ENCODE measurements at regions not wholly inside any gene's neighbourhood (a gene's known extent, or its start where the extent isn't known, plus 50 kb on each side); places are given as distances from the start of the nearest gene placed in this dataset.

DNA sequence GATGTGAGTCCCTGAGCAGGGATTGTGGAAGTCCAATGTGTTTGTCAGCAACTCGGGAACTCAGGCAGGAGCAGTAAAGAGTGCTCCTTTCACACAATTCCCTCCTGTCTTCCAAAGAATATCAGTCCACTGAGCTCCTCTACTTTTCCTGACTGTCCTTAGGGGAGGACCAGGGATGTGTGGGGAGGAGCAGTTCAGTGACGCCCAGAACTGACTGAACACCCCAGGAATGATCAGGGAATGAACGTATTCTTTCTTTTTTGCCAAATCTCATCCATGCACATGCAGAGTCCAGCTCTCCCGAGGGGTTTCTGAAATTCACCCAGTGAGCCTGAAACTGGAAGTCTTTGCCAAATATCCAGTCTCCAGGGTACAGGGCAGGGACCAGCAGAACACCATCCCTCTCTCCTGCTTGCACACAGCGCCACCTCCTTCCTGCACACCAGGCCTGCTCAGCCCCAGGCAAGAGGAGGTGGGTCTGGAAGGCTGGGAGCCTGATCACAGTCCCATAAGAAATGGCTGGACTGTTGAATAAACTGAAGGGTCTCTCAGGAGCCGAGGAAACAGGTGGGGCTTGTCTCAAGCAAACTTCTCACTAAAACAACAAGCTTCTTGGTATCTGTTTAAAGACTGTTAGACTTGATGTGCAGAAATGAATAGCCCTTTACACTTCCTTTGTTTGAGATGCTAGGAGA lies 294.7 kb downstream of the C7orf25 start:
- no peak for FAIRE-seq

DNA sequence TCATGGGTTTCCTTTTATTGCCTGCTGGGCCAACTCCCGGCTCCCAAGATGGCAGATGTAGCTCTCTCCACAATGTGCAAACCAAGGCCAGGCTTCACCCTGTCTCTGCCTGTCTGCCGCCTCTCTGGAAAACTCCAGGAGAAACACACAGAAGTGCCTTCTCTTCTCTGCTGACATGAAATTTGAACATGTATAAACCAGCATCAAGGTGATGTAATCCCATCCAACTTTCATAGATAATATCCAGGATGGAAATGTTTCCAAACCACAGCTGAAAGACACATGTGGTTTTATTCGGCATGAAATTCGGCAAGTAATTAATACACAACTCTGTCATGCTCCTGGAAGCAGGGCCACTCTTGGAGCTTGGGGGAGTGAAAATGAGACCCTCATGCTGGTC lies 297.2 kb downstream of the C7orf25 start:
- FAIRE-seq: no peak

DNA sequence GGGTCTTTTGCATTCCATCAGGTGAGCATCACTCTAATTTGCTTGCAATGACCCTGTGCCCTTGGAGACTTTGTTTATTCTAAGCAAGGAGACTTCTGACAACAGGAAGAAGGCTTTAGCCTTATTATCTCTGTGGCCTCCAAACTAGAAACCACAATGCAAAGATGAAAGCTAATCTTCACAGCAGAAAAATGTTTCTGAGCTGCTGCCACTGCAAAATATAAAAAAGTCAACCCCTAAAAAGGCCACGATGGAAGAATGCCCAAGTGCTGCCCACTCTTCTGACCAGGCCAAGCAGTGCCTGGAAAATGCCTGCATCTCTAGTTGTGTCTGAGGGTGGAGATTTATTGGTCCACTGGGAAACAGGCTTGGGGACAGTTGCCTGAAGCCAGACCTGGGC lies 299.9 kb downstream of the C7orf25 start:
- FAIRE-seq: no peak

DNA sequence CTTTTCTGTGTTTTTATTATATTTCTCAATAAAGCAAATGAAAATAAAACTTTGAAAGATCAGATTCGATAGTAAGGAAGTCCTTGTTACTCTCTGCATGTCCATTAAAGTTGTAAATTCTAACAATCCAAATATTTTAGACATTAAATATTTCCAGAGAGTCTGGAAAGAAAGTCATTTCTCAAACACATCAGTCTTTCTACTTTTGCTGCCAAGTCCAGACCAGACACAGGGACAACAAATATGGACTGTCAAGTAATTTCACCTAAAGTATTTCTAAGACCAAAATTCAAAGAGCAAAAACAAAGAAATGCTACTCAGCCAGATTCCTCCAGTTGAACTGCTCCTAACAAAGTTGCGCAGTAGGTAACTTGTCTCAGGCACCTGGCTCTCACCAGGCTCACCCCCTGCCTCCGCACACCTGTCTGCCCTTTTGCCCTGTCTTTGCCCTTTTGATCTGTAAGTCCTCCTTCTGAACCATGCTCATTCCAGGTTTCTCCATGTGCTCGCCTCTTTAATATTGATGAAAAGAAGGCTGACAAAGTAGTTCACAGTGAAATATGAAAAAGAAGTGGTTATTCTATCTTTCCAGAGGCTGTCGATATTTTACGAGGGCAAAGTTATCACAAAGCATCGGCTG lies 300.5 kb downstream of the C7orf25 start:
- no peak for FAIRE-seq

DNA sequence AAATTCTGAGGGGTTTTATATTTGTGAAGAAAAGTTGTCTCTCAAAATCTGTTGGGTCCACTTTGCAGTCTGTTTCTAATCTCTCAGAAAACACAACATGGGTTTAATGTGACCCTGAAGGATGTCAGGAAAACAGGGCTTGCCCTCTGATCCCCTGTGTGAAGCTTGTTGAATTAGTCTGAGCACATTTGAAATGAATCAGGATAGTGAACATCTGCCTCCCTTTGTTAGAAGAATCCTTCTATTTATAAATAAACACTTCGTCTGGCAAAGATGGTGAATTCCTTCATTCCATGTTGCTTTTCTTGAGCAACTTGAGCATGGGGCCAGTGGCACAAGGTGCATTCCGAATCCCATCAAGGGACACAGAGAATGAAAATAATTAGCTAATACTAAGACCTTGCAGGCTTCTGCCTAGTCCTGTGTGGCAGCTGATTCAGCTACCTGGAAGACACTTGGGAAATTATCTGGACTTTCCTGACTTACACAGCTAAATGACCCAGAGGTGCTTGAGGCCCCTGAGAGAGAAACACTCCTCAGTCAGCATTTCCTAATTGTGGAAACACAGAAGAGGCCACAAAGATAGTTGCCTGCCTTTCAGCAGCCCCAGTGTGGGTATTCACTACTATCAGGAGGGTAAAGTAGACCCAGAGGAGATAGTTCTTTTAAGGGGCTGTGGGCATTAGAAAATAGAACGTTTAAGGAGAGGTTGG lies 305.5 kb downstream of the C7orf25 start:
- peak; percentile 98 for FAIRE-seq

DNA sequence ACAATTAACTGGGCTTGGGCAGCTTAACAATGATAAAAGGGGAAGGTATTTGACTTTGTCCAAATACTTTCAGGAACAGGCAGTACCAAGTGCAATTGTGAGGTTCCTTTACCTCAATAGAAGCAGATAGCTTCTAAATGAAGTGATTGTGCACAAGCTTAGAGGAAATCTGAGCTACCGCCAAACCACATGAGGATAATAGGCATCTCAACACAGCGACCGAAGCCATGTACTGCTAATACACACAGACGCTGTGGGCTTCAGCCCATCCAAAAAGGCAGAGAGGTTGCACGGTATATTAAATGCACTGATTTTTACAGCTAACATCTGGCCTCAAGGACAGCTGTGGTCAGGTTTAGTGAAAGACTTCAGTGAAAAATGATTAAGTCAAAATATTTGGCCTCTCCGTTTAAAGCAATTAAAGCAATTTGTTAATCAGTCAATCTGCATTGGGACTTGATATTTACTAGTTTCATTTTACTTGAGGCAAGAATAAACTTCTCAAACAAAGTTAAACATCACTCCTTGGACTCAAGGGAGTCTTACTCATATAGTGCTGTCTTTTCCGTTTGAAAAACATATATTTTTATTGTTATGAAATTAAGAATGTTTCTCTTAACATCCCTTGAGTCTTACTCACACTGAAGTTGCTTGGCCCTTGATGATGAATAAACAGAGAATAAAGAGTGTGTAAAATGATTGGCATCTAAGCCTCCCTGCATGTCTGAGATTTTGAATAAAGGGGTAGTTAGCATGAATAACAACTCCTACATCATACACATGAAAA lies 306.3 kb downstream of the C7orf25 start:
- no peak for FAIRE-seq

DNA sequence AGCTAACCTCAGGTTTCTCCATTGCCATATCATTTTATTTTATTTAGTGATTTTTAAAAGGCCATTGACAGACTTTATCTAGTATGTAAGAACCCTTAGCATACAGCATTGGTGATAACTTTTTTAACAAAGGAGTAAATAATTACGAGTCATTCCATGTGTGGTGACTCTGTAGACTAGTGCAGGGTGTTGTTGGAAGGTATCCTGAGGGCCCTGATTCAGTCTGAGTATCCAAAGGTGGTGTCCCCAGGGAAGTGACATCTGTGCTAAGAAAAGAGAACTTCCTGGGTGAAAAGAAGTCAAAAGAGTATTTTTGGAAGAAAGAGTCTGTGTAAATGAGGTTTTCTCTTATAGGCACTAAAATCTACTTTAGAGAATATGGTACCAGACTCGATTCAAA lies 308.4 kb downstream of the C7orf25 start:
- no peak for FAIRE-seq

DNA sequence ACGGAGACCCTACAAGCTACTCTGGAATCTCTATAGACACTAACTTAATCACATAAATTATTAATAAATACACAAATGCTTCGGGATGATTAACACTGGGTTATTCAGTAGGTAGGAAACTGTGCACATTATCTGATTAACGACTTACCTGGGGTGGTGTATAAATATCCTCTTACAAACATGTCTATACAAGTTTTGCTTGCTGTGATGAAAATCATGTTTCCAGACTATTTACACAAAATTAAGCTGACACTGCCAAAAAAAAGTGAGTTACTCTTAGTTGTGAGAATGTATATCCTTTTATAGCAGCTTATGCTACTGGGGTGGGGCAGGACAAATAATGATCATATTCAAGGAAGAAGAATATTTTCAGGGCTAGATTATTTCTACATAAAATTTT lies 314.6 kb downstream of the C7orf25 start:
- no peak for FAIRE-seq

DNA sequence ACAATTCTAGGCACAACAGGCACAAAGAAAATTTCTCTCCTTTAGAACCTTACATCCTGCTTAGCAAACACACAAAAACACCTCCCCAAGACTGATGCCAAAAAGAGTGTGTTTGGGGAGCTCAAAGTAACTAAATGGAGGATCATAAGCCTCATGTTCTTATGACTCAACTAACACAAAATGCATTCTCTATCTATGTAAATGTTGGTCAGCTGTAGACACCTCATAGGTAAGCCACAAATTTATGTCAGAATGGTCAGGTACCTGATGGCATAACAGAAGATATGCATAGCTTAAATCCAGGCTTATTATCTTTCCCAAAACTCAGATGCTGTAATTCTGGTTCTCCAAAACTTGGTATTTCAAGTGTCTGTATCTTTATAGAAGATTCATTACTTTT lies 315.1 kb downstream of the C7orf25 start:
- FAIRE-seq: no peak

DNA sequence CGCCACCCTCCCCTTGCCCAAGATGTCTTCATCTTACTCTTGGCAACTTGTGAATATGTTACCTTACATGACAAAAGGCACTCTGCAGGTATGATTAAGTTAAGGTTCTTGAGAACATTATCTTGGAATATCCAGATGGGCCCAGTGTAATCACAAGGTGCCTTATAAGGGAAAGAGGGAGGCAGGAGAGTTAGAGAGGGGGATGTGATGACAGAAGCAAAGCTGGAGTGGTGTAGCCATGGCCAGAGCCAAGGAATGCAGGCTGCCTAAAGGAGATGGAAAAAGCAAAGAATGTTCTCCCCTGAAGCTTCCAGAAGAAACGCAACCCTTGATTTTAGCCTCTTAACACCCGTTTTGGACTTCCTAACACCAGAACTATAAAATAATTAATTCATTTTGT lies 318.0 kb downstream of the C7orf25 start:
- no peak for FAIRE-seq

DNA sequence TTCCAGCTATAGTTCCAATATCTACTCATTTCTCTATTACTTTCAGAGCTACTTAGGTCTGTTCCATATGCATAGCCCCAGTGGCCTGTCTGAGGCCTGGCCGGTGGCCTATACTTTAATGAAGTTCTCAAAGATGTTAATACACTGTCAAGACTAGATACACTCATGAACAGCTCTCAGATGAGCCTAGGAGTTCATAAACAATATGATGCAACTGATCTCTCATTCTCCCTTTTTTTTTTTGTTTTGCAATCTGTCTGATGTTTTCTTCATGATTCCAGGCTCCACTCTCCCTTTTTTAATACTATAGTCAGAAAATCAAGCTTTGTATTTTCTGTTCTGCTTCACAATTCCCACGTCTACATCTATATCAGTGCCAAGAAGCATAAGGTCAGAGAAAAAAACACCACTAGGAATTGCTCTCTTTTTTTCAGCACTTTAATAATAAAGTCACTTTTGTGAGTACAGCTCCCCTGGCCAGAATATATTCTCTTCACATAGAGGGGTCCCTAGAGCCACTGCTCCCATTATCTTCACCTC lies 321.0 kb downstream of the C7orf25 start:
- no peak for FAIRE-seq

DNA sequence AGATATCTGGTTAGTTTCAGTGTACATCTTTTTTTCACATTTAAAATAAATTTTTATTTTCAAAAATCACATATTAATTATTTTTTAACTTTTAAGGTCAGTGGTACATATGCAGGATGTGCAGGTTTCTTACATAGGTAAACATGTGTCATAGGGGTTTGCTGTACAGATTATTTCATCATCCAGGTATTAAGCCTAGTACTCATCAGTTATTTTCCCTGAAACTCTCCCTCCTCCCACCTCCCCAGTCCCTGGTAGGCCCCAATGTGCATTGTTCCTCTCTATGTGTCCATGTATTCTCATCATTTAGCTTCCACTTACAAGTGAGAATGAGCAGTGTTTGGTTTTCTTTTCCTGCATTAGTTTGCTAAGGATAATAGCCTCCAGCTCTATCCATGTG lies 323.0 kb downstream of the C7orf25 start:
- FAIRE-seq: no peak

DNA sequence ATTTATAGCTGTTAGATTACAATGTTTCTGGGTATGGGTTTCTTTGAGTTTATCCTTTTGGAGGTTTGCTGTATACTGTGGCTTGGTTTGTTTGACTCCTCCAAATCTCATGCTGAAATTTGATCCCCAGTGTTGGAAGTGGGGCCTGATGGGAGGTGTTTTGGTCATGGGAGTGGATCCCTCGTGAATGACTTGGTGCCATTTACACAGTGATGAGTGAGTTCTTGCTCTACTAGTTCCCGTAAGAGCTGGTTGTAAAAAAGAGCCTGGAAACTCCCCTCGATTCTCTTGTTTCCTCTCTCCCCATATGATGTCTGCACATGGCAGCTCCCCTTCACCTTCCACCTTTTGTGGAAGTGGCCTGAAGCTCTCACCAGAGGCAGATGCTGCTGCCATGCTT lies 324.1 kb downstream of the C7orf25 start:
- FAIRE-seq: no peak

DNA sequence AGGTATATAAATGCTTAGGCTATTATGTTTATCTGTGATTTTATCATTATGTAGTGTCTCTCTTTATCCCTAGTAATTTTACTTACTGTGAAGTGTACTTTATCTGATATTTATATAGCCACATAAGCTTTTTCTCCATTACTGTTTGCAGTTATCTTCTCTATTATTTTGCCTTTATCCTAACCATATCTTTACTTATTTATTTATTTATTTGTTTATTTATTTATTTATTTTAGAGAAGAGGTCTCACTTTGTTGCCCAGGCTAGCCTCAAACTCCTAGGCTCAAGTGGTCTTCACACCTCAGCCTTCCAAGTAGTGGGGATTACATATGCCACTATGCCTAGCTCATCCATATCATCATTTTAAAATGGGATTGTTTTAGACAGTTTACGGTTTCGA lies 331.8 kb downstream of the C7orf25 start:
- no peak for FAIRE-seq

DNA sequence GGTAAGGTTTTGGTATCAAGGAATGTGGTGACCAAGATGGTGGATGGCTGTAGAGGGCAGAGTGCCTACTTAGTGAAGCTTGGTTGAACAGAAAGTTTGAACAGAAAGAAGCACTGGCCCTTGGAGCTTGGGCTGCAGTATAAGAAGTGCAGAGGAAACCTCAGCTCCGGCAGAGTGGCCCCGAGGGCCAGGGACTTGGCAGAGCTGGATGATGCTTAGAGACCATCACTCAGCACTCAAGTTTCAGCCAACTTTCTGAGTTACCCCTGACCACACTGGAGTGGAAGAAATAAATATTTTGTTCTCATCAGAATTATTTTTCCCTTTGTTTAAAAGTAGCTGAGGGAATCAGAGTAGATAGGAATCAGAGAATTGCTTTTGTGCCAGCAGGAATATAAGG lies 336.7 kb downstream of the C7orf25 start:
- no peak for FAIRE-seq

DNA sequence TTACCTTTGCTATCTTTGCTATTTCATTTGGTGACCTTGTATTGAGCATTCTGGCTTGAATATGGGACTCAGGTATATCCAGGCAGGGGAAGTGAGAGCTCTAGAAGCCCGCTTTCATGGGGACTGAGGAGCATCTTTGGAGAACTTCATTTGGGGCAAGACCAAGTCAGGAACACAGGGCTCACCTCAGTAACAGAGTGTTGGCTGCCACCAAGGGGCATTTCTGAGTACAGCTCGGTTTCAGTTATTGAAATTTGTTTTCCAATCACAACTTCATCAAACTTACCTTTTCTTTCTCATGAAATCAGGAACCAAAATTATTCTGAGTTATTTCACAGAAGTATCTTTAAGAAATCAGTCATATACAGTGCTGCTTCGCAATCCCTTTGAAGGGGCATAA lies 337.2 kb downstream of the C7orf25 start:
- no peak for FAIRE-seq

DNA sequence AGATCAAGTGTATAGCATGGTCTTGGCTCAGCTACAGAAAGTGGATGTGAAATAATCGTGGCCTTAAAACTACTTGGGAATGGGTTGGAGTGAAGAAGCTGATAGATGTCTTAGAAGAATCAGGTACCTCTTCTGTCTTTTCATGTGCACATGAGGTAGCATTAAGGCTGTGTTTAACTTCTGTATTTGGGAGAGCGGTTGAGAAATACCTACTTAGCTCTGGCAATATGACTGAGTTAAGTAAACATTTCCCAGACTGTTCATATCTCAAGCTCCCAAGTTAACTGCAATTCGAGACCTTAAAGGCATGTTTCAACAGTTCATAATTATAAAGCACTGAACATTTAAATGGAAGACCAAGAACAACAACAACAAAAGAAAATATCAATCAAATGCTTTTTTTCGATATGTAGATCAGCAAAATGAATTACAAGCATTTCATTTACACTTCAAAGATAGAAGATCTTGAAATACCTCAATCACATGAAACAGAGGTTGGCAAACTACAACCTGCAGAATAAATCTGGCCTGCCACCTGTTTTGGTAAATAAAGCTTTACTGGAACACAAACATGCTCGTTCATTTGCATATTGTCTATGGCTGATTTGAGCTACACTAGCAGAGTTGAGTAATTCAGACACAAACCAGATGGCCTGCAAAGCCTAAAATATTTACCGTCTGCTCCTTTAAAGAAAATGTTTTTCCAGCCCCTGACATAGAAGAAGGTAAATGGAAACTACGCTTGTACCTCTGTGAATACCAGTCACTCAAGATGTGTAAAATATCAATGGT lies 337.1 kb upstream of the GLI3 start:
- no peak for FAIRE-seq

DNA sequence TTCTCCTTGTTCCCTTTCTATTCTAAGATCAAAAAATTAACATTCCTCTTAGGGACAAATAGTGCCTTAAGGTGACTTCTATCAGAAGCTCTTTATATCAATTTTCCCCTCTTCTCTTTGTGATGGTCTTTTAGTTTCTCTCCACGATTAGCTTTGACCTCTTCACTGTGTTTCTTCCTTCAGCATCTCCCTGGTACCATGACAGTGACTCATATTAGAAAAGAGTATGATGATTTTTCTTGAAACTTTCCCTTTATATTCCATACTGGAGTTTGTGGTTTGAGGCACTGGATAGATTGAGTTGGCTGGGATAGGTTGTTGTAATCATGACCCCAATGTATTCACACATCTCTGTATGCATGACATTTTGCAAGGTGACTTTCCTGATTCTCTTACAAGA lies 335.6 kb upstream of the GLI3 start:
- no peak for FAIRE-seq

DNA sequence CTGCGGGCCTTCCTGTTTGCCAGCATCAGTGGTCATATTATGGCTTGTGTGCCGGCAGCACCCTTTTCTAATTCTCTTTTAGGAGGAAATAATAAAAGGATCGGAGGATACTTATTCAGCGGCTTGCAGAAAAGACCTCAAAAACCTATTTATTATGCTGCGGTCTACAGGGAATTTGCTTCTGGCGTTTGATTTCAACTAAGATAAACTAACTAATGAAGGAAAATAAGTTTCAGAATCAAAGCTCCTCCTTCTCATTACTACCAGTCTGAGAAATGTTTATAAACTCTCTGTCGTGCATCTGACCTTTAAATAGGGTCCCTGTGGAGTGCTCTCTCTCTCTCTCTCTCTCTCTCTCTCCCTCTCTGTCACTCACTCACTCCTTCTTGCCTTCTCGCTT lies 335.0 kb upstream of the GLI3 start:
- FAIRE-seq: no peak

DNA sequence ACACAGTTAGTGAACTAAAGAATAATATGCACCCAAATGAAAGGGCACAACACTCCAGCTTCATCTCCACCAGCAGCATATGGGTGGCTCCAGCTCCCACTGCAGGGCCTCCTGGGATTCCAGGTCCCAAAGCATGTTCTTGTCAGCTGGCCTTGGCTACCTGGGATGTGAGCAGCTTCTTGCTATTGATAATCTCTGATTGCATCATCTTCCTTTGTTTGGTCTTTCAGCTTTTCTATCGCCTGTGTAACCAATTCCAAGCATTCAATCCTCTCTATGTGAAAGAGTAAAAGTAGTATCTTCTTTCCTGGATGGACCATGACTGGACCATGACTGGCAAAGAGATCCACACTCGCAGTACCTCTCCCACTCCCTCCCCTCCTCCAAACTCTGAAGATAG lies 333.9 kb upstream of the GLI3 start:
- no peak for FAIRE-seq

DNA sequence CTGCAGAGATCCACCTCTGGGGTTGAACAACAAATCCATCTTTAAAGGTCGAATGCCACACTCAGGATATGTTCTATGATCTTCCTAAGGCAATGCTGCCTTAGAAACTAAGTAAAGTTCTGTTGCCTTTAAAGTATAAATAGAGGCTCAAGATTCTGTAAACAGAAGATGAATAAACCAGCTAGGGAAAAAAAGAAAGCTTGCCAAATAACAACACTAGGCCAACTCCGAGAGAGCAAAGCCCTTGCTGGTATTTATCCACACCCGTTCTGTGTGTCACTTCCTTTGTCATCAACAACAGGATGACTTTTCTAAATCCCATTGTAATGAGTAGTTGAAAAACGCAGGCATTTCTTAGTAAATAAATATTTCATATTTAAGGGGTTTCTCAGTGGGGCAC lies 330.0 kb upstream of the GLI3 start:
- FAIRE-seq: no peak

DNA sequence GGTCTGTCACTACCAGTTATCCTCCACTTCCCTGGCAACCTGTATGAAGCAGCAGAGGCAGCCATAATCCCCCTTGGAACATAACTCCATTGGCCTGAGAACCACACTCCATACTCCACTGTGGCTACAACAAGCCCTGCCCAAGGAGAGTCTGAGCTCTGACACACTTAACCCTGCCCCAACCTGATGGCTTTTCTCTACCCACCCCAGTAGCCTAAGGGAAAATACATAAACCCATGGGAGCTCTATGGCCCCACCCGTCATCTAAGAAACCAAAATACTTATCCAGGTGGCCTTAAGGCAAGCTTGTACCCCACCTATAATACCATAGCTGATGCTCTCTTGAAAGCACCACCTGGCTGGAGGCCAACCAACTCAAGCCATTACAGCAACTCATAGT lies 324.8 kb upstream of the GLI3 start:
- FAIRE-seq: no peak

Measured in endometrium (tissue), 2 donors.